HAP-1 (cell line): ENCODE measurements at regions not wholly inside any gene's neighbourhood (a gene's known extent, or its start where the extent isn't known, plus 50 kb on each side); places are given as distances from the start of the nearest gene placed in this dataset.

ENCODE experiments used
- DNase-seq, 2 experiments: peaks; one replicate each; pipeline ENCODE4 v3.0.0-alpha.2; 2016 to 2020; ENCODE audit warnings: low spot score in 2 of 2
- H3K27me3 ChIP-seq: fragments of 250-450 bp; sonication (Bioruptor Pico); 2 replicates; pipeline ENCODE4 v1.5.1; 2020; ENCODE audit warnings: low read depth, mild to moderate bottlenecking, moderate library complexity
- H3K36me3 ChIP-seq: fragments of 250-450 bp; sonication (Bioruptor Pico); replicated peaks from 2 replicates; pipeline ENCODE4 v1.5.1; 2020; ENCODE audit warnings: mild to moderate bottlenecking
- H3K4me1 ChIP-seq: fragments of 250-450 bp; sonication (Bioruptor Pico); 2 replicates; pipeline ENCODE4 v1.5.1; 2020; ENCODE audit warnings: mild to moderate bottlenecking
- H3K4me3 ChIP-seq: fragments of 250-450 bp; sonication (Bioruptor Pico); 2 replicates; pipeline ENCODE4 v1.5.1; 2020; ENCODE audit warnings: mild to moderate bottlenecking, moderate library complexity
- H3K9me3 ChIP-seq: fragments of 250-450 bp; sonication (Bioruptor Pico); 2 replicates; pipeline ENCODE4 v1.5.1; 2020; ENCODE audit warnings: mild to moderate bottlenecking, moderate library complexity
- in situ Hi-C: fragments of 300-500 bp; cut with MboI; formaldehyde crosslinking; loops from 3 replicates; pipeline ENCODE4 v1.14.3; 2020; ENCODE audit warnings: low sequenced_read_pairs, inconsistent platforms, mixed read lengths

- Histone ChIP-seq H3K4me3 (no peak overlapping the region), H3K9me3 (no peaks in the 10 kb centered on the region), H3K27me3 (no peaks in the 10 kb centered on the region), H3K4me1 (no peaks in the 10 kb centered on the region), H3K36me3 (no peaks in the 10 kb centered on the region)
- no peak for DNase-seq
- in situ Hi-C loops = no loop called here
Measured at GRCh38 chr9:13943176-13943575, 370.8 kb downstream of the NFIB start.

GRCh38 chr9:13942695-13943094, 371.2 kb downstream of the NFIB start:
- no peak for DNase-seq
- Histone ChIP-seq H3K9me3 (no peaks in the 10 kb centered on the region), H3K36me3 (no peaks in the 10 kb centered on the region), H3K4me3 (no peak overlapping the region), H3K27me3 (no peaks in the 10 kb centered on the region), H3K4me1 (no peaks in the 10 kb centered on the region)
- in situ Hi-C loops = no loop called here

- H3K36me3 ChIP-seq = no peaks in the 10 kb centered on the region
- DNase-seq = no peak
- H3K4me1 ChIP-seq = no peaks in the 10 kb centered on the region
- H3K9me3 ChIP-seq = no peaks in the 10 kb centered on the region
- in situ Hi-C loops = no loop called here
- no peaks in the 10 kb centered on the region for H3K27me3 ChIP-seq
- H3K4me3 ChIP-seq = no peak overlapping the region
Measured at GRCh38 chr9:13942201-13942600, 371.7 kb downstream of the NFIB start.

GRCh38 chr9:13941714-13942113, 372.2 kb downstream of the NFIB start:
- no peaks in the 10 kb centered on the region for H3K4me1 ChIP-seq
- H3K4me3 ChIP-seq = no peak overlapping the region
- H3K36me3 ChIP-seq = no peaks in the 10 kb centered on the region
- in situ Hi-C loops = no loop called here
- H3K27me3 ChIP-seq = no peaks in the 10 kb centered on the region
- H3K9me3 ChIP-seq = no peaks in the 10 kb centered on the region
- DNase-seq = no peak

- Histone ChIP-seq H3K4me3 (no peak overlapping the region), H3K4me1 (no peaks in the 10 kb centered on the region), H3K36me3 (no peaks in the 10 kb centered on the region), H3K9me3 (no peaks in the 10 kb centered on the region), H3K27me3 (no peaks in the 10 kb centered on the region)
- in situ Hi-C loops = no loop called here
- no peak for DNase-seq
Measured at GRCh38 chr9:13939701-13940490, 374.0 kb downstream of the NFIB start.

GRCh38 chr9:13939134-13939533, 374.8 kb downstream of the NFIB start:
- H3K4me1 ChIP-seq = no peaks in the 10 kb centered on the region
- H3K36me3 ChIP-seq = no peaks in the 10 kb centered on the region
- H3K9me3 ChIP-seq = no peaks in the 10 kb centered on the region
- H3K4me3 ChIP-seq = no peak overlapping the region
- in situ Hi-C loops = no loop called here
- H3K27me3 ChIP-seq = no peaks in the 10 kb centered on the region
- DNase-seq = no peak

GRCh38 chr9:13934416-13934815, 379.5 kb downstream of the NFIB start:
- no peak for DNase-seq
- no peaks in the 10 kb centered on the region for H3K36me3 ChIP-seq
- no peaks in the 10 kb centered on the region for H3K9me3 ChIP-seq
- no peaks in the 10 kb centered on the region for H3K4me1 ChIP-seq
- in situ Hi-C loops = no loop called here
- H3K27me3 ChIP-seq = no peaks in the 10 kb centered on the region
- no peak overlapping the region for H3K4me3 ChIP-seq

- Histone ChIP-seq H3K27me3 (no peaks in the 10 kb centered on the region), H3K9me3 (no peaks in the 10 kb centered on the region), H3K4me3 (no peak overlapping the region), H3K4me1 (no peaks in the 10 kb centered on the region), H3K36me3 (no peaks in the 10 kb centered on the region)
- in situ Hi-C loops = no loop called here
- no peak for DNase-seq
Measured at GRCh38 chr9:13933268-13933656, 380.7 kb downstream of the NFIB start.

GRCh38 chr9:13932528-13933267, 381.2 kb downstream of the NFIB start:
- no peaks in the 10 kb centered on the region for H3K27me3 ChIP-seq
- H3K4me1 ChIP-seq = no peaks in the 10 kb centered on the region
- H3K9me3 ChIP-seq = no peaks in the 10 kb centered on the region
- H3K4me3 ChIP-seq = no peak overlapping the region
- H3K36me3 ChIP-seq = no peaks in the 10 kb centered on the region
- in situ Hi-C loops = no loop called here
- DNase-seq = no peak

- Histone ChIP-seq H3K4me3 (no peak overlapping the region), H3K9me3 (no peaks in the 10 kb centered on the region), H3K36me3 (no peaks in the 10 kb centered on the region), H3K27me3 (no peaks in the 10 kb centered on the region), H3K4me1 (no peaks in the 10 kb centered on the region)
- DNase-seq = no peak
- in situ Hi-C loops = no loop called here
Measured at GRCh38 chr9:13929013-13929412, 384.9 kb downstream of the NFIB start.

- in situ Hi-C loops = no loop called here
- Histone ChIP-seq H3K4me3 (no peak overlapping the region), H3K27me3 (no peaks in the 10 kb centered on the region), H3K9me3 (no peaks in the 10 kb centered on the region; the same call in 1 of the 2 replicates), H3K36me3 (no peaks in the 10 kb centered on the region), H3K4me1 (no peaks in the 10 kb centered on the region)
- no peak for DNase-seq
Measured at GRCh38 chr9:13923381-13923780, 390.6 kb downstream of the NFIB start.

GRCh38 chr9:13920557-13920956, 393.4 kb downstream of the NFIB start:
- DNase-seq = no peak
- H3K4me3 ChIP-seq = no peak overlapping the region
- no peaks in the 10 kb centered on the region for H3K4me1 ChIP-seq
- no peaks in the 10 kb centered on the region; the same call in 1 of the 2 replicates for H3K9me3 ChIP-seq
- no peaks in the 10 kb centered on the region for H3K36me3 ChIP-seq
- in situ Hi-C loops = no loop called here
- H3K27me3 ChIP-seq = no peaks in the 10 kb centered on the region

GRCh38 chr9:13919401-13919800, 394.5 kb downstream of the NFIB start:
- no peaks in the 10 kb centered on the region for H3K4me1 ChIP-seq
- no peak overlapping the region for H3K4me3 ChIP-seq
- in situ Hi-C loops = no loop called here
- no peak for DNase-seq
- H3K9me3 ChIP-seq = no peaks in the 10 kb centered on the region; the same call in 1 of the 2 replicates
- no peaks in the 10 kb centered on the region for H3K36me3 ChIP-seq
- no peaks in the 10 kb centered on the region for H3K27me3 ChIP-seq

- Histone ChIP-seq H3K27me3 (no peaks in the 10 kb centered on the region), H3K36me3 (no peaks in the 10 kb centered on the region), H3K4me3 (no peak overlapping the region), H3K4me1 (no peaks in the 10 kb centered on the region), H3K9me3 (no peaks in the 10 kb centered on the region)
- no peak for DNase-seq
- in situ Hi-C loops = no loop called here
Measured at GRCh38 chr9:13917534-13917933, 396.4 kb downstream of the NFIB start.
